Stomach (tissue), 4 donors: ENCODE measurements at regions not wholly inside any gene's neighbourhood (a gene's known extent, or its start where the extent isn't known, plus 50 kb on each side); places are given as distances from the start of the nearest gene placed in this dataset.

Experiments used
- POLR2A ChIP-seq, 4 donors: fragments of 450-650 bp; IDR thresholded peaks; one replicate each; pipeline ENCODE4 v1.6.1; 2016; ENCODE audit warnings: antibody characterized with exemption in 4 of 4, control low read depth in 2 of 4, mild to moderate bottlenecking in 1 of 4, moderate library complexity in 1 of 4
- POLR2AphosphoS5 ChIP-seq, 3 donors: sonication (generic); formaldehyde crosslinking; IDR thresholded peaks; one replicate each; pipeline ENCODE4 v1.6.1; 2016; ENCODE audit warnings: antibody characterized with exemption in 3 of 3
- TF ChIP-seq, protein P1 (sequence below), 7 experiments: fragments of 450-650 bp in 4 of 7; fragments of 200-600 bp in 3 of 7; sonication (generic) in 3 of 7; IDR thresholded peaks; one replicate each; pipeline ENCODE4 v1.5.1; 2016 to 2019; ENCODE audit warnings: antibody characterized with exemption in 7 of 7, control low read depth in 2 of 7, mild to moderate bottlenecking in 1 of 7

DNA sequence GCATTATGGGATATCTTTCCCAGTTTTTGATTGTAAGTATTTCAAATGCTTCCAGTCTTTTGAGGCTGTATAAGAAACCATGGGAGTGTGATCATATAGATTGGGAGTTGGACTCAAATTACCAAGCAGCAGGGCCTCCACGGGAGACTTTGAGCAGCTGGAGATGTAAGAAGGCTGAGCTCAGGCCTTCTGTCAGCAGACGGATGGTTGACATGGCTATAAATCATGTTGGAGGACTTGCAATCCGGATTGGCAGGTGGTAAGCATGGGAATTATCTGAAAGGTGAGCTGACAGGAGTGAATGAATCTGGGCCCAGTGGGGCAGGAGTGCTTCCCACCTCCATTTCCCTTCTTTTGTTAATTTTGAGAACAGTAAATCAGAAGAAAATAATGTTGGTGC is 83.2 kb upstream of the PPM1J start:
- TF ChIP-seq, protein P1, sequence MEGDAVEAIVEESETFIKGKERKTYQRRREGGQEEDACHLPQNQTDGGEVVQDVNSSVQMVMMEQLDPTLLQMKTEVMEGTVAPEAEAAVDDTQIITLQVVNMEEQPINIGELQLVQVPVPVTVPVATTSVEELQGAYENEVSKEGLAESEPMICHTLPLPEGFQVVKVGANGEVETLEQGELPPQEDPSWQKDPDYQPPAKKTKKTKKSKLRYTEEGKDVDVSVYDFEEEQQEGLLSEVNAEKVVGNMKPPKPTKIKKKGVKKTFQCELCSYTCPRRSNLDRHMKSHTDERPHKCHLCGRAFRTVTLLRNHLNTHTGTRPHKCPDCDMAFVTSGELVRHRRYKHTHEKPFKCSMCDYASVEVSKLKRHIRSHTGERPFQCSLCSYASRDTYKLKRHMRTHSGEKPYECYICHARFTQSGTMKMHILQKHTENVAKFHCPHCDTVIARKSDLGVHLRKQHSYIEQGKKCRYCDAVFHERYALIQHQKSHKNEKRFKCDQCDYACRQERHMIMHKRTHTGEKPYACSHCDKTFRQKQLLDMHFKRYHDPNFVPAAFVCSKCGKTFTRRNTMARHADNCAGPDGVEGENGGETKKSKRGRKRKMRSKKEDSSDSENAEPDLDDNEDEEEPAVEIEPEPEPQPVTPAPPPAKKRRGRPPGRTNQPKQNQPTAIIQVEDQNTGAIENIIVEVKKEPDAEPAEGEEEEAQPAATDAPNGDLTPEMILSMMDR (IDR thresholded peaks at IDR 0.05) = no peak
- TF ChIP-seq POLR2AphosphoS5 (IDR thresholded peaks at IDR 0.05) (no peak), POLR2A (IDR thresholded peaks at IDR 0.05) (no peak)
